ENCODE measurements at regions not wholly inside any gene's neighbourhood (a gene's known extent, or its start where the extent isn't known, plus 50 kb on each side); places are given as distances from the start of the nearest gene placed in this dataset.

GRCh38 chr1:38207906-38208305 is 161.3 kb upstream of the POU3F1 start (continued):
- TF ChIP-seq TCF7 (CRISPR knock-in tag; IDR thresholded peaks at IDR 0.05; ENCODE audit: low read depth) = no peak
- no peak for TF ChIP-seq CBFB (CRISPR knock-in tag; IDR thresholded peaks at IDR 0.05; ENCODE audit: low read depth)
- TF ChIP-seq FOXK1 (CRISPR knock-in tag; IDR thresholded peaks at IDR 0.05) = no peak
- no peak for TF ChIP-seq NR3C1 (CRISPR knock-in tag; conservative IDR thresholded peaks at IDR 0.05; ENCODE audit: low read depth)
- TF ChIP-seq, protein P1, sequence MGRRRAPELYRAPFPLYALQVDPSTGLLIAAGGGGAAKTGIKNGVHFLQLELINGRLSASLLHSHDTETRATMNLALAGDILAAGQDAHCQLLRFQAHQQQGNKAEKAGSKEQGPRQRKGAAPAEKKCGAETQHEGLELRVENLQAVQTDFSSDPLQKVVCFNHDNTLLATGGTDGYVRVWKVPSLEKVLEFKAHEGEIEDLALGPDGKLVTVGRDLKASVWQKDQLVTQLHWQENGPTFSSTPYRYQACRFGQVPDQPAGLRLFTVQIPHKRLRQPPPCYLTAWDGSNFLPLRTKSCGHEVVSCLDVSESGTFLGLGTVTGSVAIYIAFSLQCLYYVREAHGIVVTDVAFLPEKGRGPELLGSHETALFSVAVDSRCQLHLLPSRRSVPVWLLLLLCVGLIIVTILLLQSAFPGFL (CRISPR knock-in tag; IDR thresholded peaks at IDR 0.05; ENCODE audit: borderline replicate concordance) = no peak
- no peak for TF ChIP-seq ZNF671 (CRISPR knock-in tag; IDR thresholded peaks at IDR 0.05)
- TF ChIP-seq USF1 (CRISPR knock-in tag; IDR thresholded peaks at IDR 0.05) = no peak
- no peak for TF ChIP-seq CDX4 (CRISPR knock-in tag; IDR thresholded peaks at IDR 0.05; ENCODE audit: borderline replicate concordance)
- TF ChIP-seq JUN (CRISPR knock-in tag; IDR thresholded peaks at IDR 0.05) = no peak
- no peak for TF ChIP-seq ESRRA (CRISPR knock-in tag; IDR thresholded peaks at IDR 0.05; ENCODE audit: borderline replicate concordance)

GRCh38 chr1:38207275-38207674 is 160.7 kb upstream of the POU3F1 start:
- ATAC-seq (peak; percentile 20), DNase-seq (ENCODE audit: low spot score) (peak; percentile 20)
- POLR2A ChIA-PET = no interaction called here

GRCh38 chr1:38204698-38205097 is 158.1 kb upstream of the POU3F1 start:
- peaks cover 11% of the 10 kb centered on the region for H3K36me3 Mint-ChIP-seq
- peaks cover 12% of the 10 kb centered on the region for H3K9me3 Mint-ChIP-seq
- TF ChIP-seq ZNF317 (CRISPR knock-in tag; IDR thresholded peaks at IDR 0.05; ENCODE audit: borderline replicate concordance, low read depth) (no peak), CREB1 (CRISPR knock-in tag; IDR thresholded peaks at IDR 0.05) (no peak), ATF6 (CRISPR knock-in tag; IDR thresholded peaks at IDR 0.05) (no peak), NR1H2 (CRISPR knock-in tag; IDR thresholded peaks at IDR 0.05) (no peak), TEAD1 (CRISPR knock-in tag; IDR thresholded peaks at IDR 0.05) (no peak), MAX (CRISPR knock-in tag; IDR thresholded peaks at IDR 0.05) (no peak), SMAD4 (CRISPR knock-in tag; IDR thresholded peaks at IDR 0.05) (no peak)
- TF ChIP-seq, protein P2, sequence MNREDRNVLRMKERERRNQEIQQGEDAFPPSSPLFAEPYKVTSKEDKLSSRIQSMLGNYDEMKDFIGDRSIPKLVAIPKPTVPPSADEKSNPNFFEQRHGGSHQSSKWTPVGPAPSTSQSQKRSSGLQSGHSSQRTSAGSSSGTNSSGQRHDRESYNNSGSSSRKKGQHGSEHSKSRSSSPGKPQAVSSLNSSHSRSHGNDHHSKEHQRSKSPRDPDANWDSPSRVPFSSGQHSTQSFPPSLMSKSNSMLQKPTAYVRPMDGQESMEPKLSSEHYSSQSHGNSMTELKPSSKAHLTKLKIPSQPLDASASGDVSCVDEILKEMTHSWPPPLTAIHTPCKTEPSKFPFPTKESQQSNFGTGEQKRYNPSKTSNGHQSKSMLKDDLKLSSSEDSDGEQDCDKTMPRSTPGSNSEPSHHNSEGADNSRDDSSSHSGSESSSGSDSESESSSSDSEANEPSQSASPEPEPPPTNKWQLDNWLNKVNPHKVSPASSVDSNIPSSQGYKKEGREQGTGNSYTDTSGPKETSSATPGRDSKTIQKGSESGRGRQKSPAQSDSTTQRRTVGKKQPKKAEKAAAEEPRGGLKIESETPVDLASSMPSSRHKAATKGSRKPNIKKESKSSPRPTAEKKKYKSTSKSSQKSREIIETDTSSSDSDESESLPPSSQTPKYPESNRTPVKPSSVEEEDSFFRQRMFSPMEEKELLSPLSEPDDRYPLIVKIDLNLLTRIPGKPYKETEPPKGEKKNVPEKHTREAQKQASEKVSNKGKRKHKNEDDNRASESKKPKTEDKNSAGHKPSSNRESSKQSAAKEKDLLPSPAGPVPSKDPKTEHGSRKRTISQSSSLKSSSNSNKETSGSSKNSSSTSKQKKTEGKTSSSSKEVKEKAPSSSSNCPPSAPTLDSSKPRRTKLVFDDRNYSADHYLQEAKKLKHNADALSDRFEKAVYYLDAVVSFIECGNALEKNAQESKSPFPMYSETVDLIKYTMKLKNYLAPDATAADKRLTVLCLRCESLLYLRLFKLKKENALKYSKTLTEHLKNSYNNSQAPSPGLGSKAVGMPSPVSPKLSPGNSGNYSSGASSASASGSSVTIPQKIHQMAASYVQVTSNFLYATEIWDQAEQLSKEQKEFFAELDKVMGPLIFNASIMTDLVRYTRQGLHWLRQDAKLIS (CRISPR knock-in tag; IDR thresholded peaks at IDR 0.05; ENCODE audit: borderline replicate concordance) = no peak
- H3K27me3 Mint-ChIP-seq (ENCODE audit: low read depth) = peaks cover 5% of the 10 kb centered on the region
- ChIA-PET CTCF (no interaction called here), POLR2A (no interaction called here)
- peaks cover 4% of the 10 kb centered on the region; the same call in 1 of the 2 replicates for H3K4me1 Mint-ChIP-seq
- H3K27ac Mint-ChIP-seq = no peak overlapping the region
- DNase-seq (ENCODE audit: low spot score) (no peak), ATAC-seq (no peak)
- no peak overlapping the region for H3K4me3 Mint-ChIP-seq

More at GRCh38 chr1:38207275-38207674, 160.7 kb upstream of the POU3F1 start:
- H3K4me1 Mint-ChIP-seq = peaks cover 4% of the 10 kb centered on the region; the same call in 1 of the 2 replicates
- H3K27ac Mint-ChIP-seq = no peak overlapping the region
- TF ChIP-seq ZNF423 (CRISPR knock-in tag; IDR thresholded peaks at IDR 0.05) (peak; percentile 30; the same call in 1 of the 2 replicates), FOXP1 (CRISPR knock-in tag; IDR thresholded peaks at IDR 0.05; ENCODE audit: borderline replicate concordance) (peak; percentile 26; the same call in 1 of the 2 replicates), TP53 (CRISPR knock-in tag; IDR thresholded peaks at IDR 0.05) (no peak)
- H3K36me3 Mint-ChIP-seq = no peaks in the 10 kb centered on the region
- no peaks in the 10 kb centered on the region; the same call in 1 of the 2 replicates for H3K27me3 Mint-ChIP-seq (ENCODE audit: low read depth)
- no peaks in the 10 kb centered on the region for H3K9me3 Mint-ChIP-seq
- H3K4me3 Mint-ChIP-seq = no peak overlapping the region
- CTCF ChIA-PET = interaction anchor here (0.7 to 1.7 kb wide), 3 partner anchors 159 to 292 kb away, joined by 3 to 5 read pairs (median 4); no protein-coding TSS in a partner anchor

Data from WTC11 (cell line).